22Rv1 (cell line): ENCODE measurements at regions not wholly inside any gene's neighbourhood (a gene's known extent, or its start where the extent isn't known, plus 50 kb on each side); places are given as distances from the start of the nearest gene placed in this dataset.

Experiments
- H3K27ac ChIP-seq: fragments of 450-650 bp; 2 replicates; pipeline ENCODE4 v1.5.1; 2017
- CTCF ChIP-seq: fragments of 450-650 bp; IDR thresholded peaks from 2 replicates; pipeline ENCODE4 v1.5.1; 2017; ENCODE audit warnings: mild to moderate bottlenecking
- ZFX ChIP-seq: fragments of 450-650 bp; IDR thresholded peaks from 2 replicates; pipeline ENCODE4 v1.6.1; 2017; ENCODE audit warnings: antibody characterized with exemption, borderline replicate concordance

GRCh38 chr3:194787650-194788049, 102.0 kb downstream of the FAM43A start:
- TF ChIP-seq CTCF = no peak
- TF ChIP-seq ZFX = no peak
- no peak overlapping the region for H3K27ac ChIP-seq

GRCh38 chr3:194792368-194792767, 106.7 kb downstream of the FAM43A start:
- TF ChIP-seq ZFX (no peak), CTCF (no peak)
- H3K27ac ChIP-seq = no peak overlapping the region

- TF ChIP-seq CTCF = no peak
These were observed 112.0 kb downstream of the FAM43A start for GRCh38 chr3:194797555-194798250.

GRCh38 chr3:194798486-194798885, 112.8 kb downstream of the FAM43A start:
- no peak overlapping the region for H3K27ac ChIP-seq
- TF ChIP-seq CTCF (no peak), ZFX (no peak)

More at GRCh38 chr3:194797555-194798250, 112.0 kb downstream of the FAM43A start:
- no peak overlapping the region for H3K27ac ChIP-seq

- no peak overlapping the region for H3K27ac ChIP-seq
- TF ChIP-seq CTCF = no peak
- TF ChIP-seq ZFX = no peak
These were observed 114.3 kb downstream of the FAM43A start for GRCh38 chr3:194800002-194800401.

- no peak for TF ChIP-seq ZFX
- TF ChIP-seq CTCF = no peak
- no peak overlapping the region for H3K27ac ChIP-seq
These were observed 116.1 kb downstream of the FAM43A start for GRCh38 chr3:194801461-194802432.

GRCh38 chr3:194804796-194805195, 119.1 kb downstream of the FAM43A start:
- no peak overlapping the region for H3K27ac ChIP-seq
- no peak for TF ChIP-seq CTCF
- TF ChIP-seq ZFX = no peak
